GM12873 (cell line): ENCODE measurements at regions not wholly inside any gene's neighbourhood (a gene's known extent, or its start where the extent isn't known, plus 50 kb on each side); places are given as distances from the start of the nearest gene placed in this dataset.

Experiments
- TF ChIP-seq, protein P1 (sequence below): IDR thresholded peaks from 2 replicates; pipeline ENCODE4 v1.5.1; 2012; ENCODE audit warnings: low read depth, mild to moderate bottlenecking, moderate library complexity, low read length, control low read depth; ENCODE audit not compliant: insufficient read depth; ENCODE audit errors: missing control alignments

DNA sequence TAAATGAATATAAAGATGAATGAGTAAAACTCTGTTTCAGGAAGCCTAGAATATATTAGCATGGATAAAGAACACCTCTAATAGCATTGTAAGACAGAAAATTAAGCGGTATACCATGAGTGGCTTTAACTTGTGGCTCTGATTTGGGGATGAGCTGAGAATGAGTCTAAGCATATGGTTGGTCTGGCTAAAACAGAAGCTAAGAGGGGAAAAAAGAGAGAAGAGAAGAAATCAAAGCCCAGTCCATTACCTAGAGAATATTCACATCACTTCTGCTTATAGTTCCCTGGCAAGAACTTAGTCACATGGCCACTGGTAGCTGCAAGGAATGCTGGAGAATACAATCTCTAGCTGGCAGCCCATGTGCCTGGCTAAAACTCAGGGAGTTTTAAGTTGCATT lies 414.5 kb downstream of the PRDM5 start:
- TF ChIP-seq, protein P1, sequence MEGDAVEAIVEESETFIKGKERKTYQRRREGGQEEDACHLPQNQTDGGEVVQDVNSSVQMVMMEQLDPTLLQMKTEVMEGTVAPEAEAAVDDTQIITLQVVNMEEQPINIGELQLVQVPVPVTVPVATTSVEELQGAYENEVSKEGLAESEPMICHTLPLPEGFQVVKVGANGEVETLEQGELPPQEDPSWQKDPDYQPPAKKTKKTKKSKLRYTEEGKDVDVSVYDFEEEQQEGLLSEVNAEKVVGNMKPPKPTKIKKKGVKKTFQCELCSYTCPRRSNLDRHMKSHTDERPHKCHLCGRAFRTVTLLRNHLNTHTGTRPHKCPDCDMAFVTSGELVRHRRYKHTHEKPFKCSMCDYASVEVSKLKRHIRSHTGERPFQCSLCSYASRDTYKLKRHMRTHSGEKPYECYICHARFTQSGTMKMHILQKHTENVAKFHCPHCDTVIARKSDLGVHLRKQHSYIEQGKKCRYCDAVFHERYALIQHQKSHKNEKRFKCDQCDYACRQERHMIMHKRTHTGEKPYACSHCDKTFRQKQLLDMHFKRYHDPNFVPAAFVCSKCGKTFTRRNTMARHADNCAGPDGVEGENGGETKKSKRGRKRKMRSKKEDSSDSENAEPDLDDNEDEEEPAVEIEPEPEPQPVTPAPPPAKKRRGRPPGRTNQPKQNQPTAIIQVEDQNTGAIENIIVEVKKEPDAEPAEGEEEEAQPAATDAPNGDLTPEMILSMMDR, result no peak

DNA sequence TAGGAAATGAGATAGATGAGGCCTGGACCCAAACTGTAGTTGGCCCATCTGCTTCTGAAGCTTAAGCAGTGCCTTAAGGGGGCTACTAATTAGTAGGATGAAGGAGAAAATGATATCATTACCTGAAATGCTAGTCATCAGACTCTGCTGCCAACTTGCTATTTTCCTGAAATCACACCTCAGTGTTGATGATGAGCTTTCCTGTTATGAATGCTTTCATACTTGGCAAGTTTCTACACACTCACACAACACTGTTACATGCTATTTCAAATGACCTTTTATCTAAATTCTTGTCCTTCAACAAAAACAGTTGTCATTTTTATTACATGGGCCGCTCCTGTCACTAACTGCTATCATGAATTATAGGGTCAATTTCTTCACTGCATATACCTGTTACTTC lies 416.0 kb downstream of the PRDM5 start:
- TF ChIP-seq, protein P1, result no peak

DNA sequence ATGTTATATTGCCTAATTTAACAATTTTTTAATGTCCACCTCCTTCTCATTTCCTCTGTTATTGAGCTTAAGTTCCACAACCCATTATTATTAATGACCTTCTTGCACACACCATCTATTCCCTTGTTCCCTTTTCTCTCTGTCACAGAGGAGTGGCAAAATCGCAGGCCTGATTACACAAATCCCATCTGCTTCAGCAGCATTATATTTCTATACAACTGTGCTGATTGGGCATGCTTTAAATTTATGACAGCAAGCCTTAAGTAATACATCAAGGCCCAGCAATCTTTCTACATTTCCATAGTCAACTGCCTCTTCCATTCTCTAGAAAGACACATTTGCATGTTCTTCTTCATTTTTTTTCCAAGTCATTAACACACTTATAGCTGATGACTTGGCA lies 423.8 kb downstream of the PRDM5 start:
- TF ChIP-seq, protein P1, result no peak

DNA sequence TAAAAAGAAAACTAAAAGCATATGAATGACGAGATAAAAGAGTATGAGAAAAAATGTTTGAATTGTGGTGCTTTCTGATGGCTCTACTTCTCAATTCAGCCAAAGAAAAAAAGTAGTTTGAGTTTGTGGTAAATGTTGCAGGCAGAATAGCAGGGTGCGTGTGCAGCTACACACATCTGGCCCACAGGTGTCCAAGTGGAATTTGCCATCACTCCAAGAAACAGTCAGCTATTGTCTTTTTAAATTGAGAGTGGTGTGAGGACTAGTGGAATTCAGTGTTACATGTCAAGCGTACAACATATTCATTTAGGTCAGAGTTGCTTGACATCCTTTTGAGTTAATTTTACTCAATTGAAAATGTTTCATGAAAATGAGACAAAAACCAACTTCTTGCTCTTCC lies 424.8 kb upstream of the MAD2L1 start:
- TF ChIP-seq, protein P1, result no peak

DNA sequence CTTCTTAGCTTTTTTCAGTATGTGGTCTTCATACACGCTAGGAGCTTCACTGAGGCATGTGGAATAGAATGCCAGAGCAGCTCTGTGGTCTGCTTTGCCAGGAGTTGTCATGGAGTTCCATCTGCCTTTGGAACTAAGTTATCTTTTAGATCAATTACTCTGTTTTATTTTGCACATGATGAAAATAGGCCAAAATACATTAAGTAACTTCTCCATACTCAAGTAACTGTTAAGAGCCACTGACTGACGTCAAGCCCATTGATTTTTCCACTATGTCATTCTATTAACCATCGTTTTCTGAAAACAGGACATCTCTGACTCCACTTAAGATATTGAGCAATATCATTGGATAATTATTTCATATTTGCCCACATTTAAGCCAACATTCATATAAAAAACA lies 415.1 kb upstream of the MAD2L1 start:
- TF ChIP-seq, protein P1, result no peak

DNA sequence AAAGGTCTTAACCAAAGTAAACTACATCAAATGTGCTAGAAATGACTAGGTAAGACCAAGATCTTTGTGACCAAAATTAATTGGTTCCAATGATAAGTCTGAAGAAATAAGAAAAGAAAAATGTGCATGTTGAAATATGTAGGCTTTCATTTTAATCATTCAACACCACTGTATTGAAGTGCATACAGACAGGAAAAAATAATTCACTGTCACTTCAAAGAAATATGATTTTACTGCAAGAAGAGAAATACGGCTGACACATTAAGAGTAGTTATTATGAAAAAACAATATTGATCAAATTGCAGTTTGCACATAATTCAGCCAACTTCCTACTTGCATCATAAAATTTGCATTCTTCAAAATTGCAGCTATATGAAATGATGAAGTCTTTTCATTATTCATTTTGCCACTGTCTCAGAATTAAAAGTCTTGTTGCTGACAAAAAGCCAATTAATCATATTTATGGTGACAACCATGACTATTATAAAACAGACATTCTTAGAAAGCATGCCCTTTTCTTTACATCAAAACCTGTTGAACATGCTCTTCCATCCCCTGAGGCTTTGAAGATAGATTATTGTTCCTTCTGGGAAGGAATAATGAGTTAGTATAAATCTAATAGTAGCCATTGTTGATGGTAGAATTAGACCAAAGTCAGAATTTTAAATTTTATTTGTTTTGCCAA lies 405.9 kb upstream of the MAD2L1 start:
- TF ChIP-seq, protein P1, result no peak

DNA sequence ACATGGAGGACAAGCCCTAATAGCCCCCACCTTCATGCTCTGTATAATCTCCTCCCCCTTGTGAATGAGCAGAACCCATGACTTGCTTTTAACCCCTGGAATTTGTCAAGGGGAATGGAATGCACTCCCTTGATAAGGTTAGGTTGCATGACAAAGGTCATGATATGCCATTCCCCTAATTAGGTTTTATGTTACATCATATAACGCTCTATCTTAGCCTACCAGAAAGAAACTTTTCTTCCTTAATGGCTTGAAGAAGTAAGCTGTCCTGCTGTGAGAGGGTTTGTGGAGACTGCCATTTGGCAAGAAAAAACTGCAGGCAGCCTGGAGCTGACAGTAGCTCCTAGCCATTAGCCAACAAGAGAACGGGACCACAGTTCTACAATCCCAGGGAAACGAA lies 399.8 kb upstream of the MAD2L1 start:
- TF ChIP-seq, protein P1, result no peak
